RCC 7860 (cell line): ENCODE measurements at regions not wholly inside any gene's neighbourhood (a gene's known extent, or its start where the extent isn't known, plus 50 kb on each side); places are given as distances from the start of the nearest gene placed in this dataset.
A peak's percentile ranks its signal among the peaks of the same experiment; 100 is the strongest.

ENCODE experiments used
- DNase-seq: peaks from one replicate; pipeline ENCODE4 v3.0.0-alpha.2; 2015; ENCODE audit warnings: low spot score
- FAIRE-seq: peaks from 2 replicates; lab custom pipeline; 2012; peaks lifted over from hg19 to GRCh38; lab: Jason Lieb, UNC

DNA sequence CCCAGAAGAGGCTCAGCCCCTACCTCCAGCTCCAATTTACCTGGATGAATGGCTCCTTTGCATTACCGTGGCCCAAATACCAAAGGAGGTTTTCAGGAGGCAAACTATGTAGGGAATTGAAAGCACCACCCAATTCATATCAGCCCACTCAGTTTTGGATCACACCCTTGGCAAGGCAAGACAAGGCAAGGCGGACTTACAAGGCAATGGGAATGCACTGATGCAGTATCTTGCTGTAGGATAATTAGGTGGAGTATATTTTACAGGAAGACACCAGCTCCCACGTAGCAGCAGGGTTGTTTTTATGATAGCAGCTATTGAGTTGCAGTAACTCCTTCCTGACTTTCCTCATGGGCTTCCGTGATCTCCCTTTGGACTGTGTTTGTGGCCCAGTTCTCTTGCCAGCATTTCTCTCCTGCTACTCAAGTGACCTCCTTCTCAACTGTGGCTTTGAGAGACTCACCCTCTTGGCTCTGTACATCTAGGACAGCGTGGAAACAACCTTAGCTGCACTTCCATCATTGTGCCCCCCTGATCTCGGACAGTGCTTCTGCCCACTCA, 935.9 kb downstream of the EFNB2 start:
- no peak for DNase-seq

DNA sequence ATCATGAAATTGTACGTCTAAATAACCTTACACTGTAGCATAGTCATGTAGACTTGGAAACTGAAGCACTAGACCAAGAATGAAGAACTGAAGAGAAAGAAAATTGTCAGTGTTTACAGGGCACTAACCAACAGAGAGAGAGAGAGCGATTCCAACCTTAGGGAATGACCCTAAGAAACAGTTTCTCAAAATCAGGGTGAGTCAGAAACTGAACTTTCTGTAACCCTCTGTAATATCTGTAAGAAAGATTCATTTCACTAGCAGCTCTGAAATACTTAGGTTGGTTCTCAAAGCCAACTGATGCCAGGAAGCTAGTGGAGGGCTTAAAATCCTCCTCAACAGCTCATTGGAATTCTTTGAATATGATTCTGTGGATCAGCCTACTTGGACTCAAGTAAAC, 936.9 kb downstream of the EFNB2 start:
- FAIRE-seq = peak; percentile 59
- peak; percentile 16 for DNase-seq

More for the DNA sequence above, 935.9 kb downstream of the EFNB2 start:
- no peak for FAIRE-seq

- DNase-seq (no peak), FAIRE-seq (no peak)
These were observed 937.9 kb downstream of the EFNB2 start for GRCh38 chr13:105597573-105597972.

DNA sequence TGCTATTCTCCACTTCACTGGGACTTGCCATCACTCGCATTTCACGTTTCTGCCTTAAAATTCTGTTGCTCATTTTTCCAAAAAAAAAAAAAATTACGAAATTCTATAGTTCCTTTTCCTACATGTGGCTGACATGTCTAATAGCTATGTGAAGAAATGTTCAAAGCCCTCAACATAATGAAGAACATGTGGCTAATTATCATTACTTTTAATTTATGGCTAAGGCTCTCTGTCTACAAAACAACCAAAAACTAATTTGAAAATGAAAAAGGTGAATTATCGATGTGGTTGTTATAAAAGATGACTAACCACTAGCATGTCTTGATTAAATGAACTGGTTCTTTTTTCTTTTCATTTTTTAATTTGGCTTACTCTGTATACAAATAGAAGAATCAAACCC, 940.0 kb downstream of the EFNB2 start:
- DNase-seq (no peak), FAIRE-seq (no peak)

DNA sequence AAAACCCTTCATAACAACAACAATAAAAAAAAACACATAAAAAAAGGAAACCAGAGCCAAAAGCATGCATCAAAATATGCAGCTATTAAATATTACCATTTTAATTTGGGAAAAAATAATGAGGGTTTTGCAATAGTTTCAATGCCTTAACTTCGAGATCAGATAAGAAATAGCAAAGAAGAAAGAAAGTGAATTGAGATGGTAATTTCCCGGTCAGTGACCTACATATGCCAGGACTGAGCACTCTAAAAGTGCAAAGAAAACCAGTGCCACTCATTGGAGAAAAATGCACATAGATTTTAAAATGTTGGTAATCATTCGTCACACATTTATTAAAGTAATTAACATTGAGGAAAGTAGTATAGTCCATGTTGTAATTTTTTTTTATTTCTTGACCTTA, 944.2 kb downstream of the EFNB2 start:
- DNase-seq (no peak), FAIRE-seq (no peak)

DNA sequence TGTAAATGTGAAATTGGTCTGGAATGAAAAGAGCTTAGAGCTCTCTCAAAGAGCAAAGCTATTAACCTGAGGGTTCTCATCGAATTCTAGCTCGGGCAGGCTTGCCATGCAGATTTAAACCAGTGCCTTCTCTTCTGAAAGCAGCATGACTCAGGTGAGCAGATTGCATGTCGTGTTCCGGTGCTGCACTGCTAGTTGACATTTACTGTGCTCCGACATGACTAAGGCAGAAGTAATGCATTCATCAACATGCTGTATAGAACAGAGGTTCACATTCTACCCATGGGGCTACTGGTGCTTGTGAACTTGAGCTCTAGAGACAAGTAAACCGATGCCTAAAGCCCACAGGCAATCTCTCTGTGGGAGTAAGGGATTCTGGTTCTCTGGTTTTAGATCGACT, 947.7 kb downstream of the EFNB2 start:
- no peak for FAIRE-seq

GRCh38 chr13:105579821-105580710, 955.4 kb downstream of the EFNB2 start:
- DNase-seq (no peak), FAIRE-seq (no peak)

More for the DNA sequence above, 947.7 kb downstream of the EFNB2 start:
- DNase-seq = peak; percentile 59

- no peak for FAIRE-seq
- DNase-seq = no peak
These were observed 962.3 kb downstream of the EFNB2 start for GRCh38 chr13:105573136-105573535.

- DNase-seq (no peak), FAIRE-seq (no peak)
These were observed 963.1 kb downstream of the EFNB2 start for GRCh38 chr13:105572401-105572800.

DNA sequence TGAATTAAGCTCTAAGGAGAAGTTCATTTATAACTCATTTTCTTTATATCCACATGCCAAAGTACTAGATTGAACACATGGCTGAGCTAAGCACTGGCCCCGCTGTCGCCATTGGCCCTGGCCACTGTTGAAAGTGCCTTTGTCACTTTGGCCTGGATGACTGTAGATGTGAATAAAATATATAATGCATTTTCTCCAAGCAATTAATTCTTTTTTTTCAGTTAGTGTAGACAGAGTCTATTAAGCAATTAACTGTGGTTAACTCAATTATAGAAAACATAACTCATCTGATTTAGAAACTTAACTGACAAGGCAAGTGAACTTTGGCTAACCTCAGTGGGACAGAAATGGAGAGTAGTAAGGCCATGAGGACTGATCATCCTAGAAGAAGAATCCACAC, 965.6 kb downstream of the EFNB2 start:
- DNase-seq = no peak
- FAIRE-seq = no peak

- DNase-seq = no peak
- FAIRE-seq = no peak
These were observed 967.4 kb downstream of the EFNB2 start for GRCh38 chr13:105567951-105568525.

DNA sequence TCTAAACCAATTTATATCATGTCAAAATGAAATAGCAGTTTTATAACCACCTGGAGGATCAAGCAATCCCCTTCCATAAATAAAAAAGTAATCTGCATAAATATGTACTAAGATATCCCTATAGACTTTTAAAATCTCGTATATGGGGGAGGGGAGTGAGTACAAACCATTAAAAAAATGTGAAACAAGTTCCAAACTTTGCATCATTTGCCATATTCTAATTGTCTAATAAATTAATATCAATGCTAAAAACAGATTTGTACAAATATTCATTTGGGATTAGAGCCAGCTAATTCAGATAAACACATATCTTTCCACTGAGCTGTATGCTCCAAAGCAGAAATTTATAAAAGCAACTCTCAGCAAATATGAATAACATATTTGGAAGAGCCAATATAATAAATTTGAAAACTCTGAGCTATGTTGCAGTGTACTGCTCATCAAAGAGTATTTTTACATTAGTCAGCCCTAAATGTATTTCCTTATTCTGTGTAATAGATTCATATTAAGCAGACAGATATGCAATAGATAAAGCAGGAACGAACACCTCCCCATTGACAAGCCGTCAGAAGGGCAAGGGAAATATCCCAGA, 970.2 kb downstream of the EFNB2 start:
- DNase-seq (no peak), FAIRE-seq (no peak)

- FAIRE-seq = no peak
- no peak for DNase-seq
These were observed 983.4 kb downstream of the EFNB2 start for GRCh38 chr13:105552078-105552477.

GRCh38 chr13:105547851-105548250, 987.6 kb downstream of the EFNB2 start:
- DNase-seq = no peak
- FAIRE-seq = no peak

GRCh38 chr13:105545811-105546210, 989.7 kb downstream of the EFNB2 start:
- FAIRE-seq (no peak), DNase-seq (no peak)

DNA sequence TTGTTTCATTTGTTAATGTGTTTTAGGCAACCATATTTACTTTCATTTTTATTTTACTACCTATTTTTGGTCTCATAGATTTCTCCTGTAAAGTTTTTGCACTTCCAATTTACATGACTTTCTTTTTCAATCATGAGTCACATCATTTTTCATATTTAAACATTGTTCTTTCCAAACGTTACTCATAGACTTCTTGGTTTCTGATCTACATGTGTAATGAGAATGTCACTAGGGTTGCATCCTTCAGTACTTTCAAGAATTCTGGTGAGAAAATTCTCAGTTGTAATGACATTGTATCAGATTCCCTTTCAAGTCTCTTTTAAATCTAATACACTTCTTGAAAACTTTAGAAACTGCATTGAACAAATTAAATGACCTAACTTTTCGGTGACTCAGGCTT, 991.7 kb downstream of the EFNB2 start:
- FAIRE-seq = no peak
- no peak for DNase-seq

DNA sequence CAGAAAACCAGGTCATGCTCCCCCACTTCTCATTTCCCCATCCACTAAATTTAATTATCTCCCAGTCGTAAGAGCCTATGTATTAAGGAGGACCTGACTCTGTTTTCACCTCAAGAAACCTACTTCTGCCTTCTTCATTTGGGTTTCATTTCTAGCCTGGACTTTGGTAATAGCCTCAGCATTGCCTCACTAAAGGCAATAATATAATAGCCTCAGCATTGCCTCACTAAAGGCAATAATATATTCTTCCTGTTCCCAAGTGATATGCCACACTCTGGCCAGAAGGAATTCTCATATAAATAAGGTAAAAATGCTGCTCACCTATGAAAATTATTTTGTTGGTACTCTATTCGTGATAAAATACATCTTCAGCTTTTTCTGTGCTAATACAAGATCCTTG, 993.9 kb downstream of the EFNB2 start:
- FAIRE-seq = no peak
- DNase-seq = no peak

- no peak for FAIRE-seq
- no peak for DNase-seq
These were observed 997.1 kb downstream of the EFNB2 start for GRCh38 chr13:105538346-105538745.

DNA sequence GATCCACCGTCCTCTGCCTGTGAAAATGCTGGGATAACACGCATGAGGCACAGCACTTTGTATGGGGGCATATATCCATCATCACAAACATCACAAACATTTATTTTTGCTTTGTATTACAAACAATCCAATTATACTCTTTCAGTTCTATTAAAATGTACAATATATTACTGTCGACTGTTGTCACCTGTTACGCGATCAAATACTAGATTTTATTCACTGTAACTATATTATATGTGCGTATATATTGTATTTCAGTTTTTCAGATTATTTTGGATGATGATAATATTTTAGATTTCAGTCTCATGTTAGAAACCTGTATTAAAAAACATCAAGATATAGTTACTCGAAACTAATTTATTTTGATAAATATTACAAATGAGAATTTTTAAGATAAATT, 998.3 kb downstream of the EFNB2 start:
- FAIRE-seq (no peak), DNase-seq (no peak)

DNA sequence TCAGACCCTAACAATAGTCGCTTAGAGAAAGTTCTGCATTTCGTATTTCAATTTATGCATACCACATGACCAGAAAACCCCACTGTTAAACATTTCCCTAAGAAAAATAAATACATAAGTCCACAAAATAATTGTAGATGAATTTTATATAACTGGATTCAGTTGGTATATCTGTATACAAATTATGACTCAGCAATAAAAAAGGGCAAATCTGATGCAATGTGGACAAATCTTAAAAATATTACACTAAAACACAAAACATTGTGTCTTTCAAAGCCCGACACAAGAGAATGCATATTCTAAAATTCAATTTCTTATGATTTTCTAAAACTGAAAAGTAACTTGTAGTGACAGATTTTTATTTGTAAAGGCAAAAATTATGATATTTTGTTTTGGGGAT, 1005.0 kb downstream of the EFNB2 start:
- FAIRE-seq = no peak

DNA sequence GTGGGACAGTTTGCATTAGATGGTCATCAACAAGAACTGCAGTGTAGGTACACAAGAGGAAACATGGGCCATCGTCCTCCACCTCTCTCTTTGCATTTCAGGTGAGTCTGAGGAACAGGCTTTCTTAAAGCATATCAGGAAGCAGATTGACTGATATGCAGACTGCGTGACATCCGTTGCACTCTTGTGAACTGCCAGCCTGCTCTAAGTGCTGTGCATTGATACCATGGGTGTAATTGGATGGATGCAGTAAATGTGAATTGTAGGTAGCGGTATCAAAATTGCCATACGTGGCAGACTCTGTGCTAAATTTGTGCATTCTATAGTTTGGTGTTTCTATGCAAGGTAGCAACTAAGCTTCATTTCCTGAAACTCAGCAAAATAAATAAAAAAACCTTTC, 1008.3 kb downstream of the EFNB2 start:
- no peak for FAIRE-seq

More for the DNA sequence above, 1005.0 kb downstream of the EFNB2 start:
- DNase-seq = no peak

DNA sequence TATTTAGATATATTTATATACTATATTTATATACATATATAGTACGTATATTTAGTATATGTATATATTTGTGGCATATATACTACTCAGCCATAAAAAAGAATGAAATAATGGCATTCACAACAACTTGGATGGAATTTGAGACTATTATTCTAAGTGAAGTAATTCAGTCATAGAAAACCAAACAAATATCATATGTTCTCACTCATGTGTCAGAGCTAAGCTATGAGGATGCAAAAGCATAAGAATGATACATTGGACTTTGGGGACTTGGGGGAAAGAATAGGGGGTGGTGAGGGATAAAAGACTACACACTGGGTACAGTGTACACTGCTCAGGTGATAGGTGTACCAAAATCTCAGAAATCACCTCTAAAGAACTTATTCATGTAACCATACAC, 1015.7 kb downstream of the EFNB2 start:
- FAIRE-seq = no peak
- no peak for DNase-seq

More for the DNA sequence above, 1008.3 kb downstream of the EFNB2 start:
- no peak for DNase-seq
